ENCODE measurements at regions not wholly inside any gene's neighbourhood (a gene's known extent, or its start where the extent isn't known, plus 50 kb on each side); places are given as distances from the start of the nearest gene placed in this dataset.

GRCh38 chr7:49037346-49038210, 113.2 kb downstream of the CDC14C start:
- TF ChIP-seq, protein P1, sequence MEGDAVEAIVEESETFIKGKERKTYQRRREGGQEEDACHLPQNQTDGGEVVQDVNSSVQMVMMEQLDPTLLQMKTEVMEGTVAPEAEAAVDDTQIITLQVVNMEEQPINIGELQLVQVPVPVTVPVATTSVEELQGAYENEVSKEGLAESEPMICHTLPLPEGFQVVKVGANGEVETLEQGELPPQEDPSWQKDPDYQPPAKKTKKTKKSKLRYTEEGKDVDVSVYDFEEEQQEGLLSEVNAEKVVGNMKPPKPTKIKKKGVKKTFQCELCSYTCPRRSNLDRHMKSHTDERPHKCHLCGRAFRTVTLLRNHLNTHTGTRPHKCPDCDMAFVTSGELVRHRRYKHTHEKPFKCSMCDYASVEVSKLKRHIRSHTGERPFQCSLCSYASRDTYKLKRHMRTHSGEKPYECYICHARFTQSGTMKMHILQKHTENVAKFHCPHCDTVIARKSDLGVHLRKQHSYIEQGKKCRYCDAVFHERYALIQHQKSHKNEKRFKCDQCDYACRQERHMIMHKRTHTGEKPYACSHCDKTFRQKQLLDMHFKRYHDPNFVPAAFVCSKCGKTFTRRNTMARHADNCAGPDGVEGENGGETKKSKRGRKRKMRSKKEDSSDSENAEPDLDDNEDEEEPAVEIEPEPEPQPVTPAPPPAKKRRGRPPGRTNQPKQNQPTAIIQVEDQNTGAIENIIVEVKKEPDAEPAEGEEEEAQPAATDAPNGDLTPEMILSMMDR (conservative IDR thresholded peaks at IDR 0.05), result no peak
- TF ChIP-seq ZFX (IDR thresholded peaks at IDR 0.05), result no peak

All from C4-2B (cell line).